Heart left ventricle (tissue), 16 donors: ENCODE measurements at regions not wholly inside any gene's neighbourhood (a gene's known extent, or its start where the extent isn't known, plus 50 kb on each side); places are given as distances from the start of the nearest gene placed in this dataset.

Source experiments
- ATAC-seq, 4 donors: fragments of 200-7000 bp; cut with Tn5 transposase; one replicate each; pipeline ENCODE4 v1.9.1; 2020 to 2022; ENCODE audit warnings: moderate library complexity in 4 of 4, mild to moderate bottlenecking in 3 of 4, moderate number of reproducible peaks in 1 of 4
- DNase-seq, 5 donors: peaks; one replicate each; pipeline ENCODE4 v3.0.0-alpha.2; 2020
- H3K27ac ChIP-seq, 12 donors: fragments of 200-600 bp; sonication (generic) in 4 of 12; one replicate each; pipeline versions ENCODE4 v1.5.0 to v1.8.0; 2016 to 2022; ENCODE audit warnings: mild to moderate bottlenecking in 2 of 12
- H3K27me3 ChIP-seq, 9 donors: fragments of 200-600 bp; sonication (generic) in 2 of 9; one replicate each; pipeline versions ENCODE4 v1.5.1 to v1.8.0; 2016 to 2022; ENCODE audit warnings: mild to moderate bottlenecking in 3 of 9
- H3K36me3 ChIP-seq, 9 donors: fragments of 200-600 bp; sonication (generic) in 2 of 9; one replicate each; pipeline versions ENCODE4 v1.5.0 to v1.8.0; 2018 to 2022; ENCODE audit warnings: mild to moderate bottlenecking in 2 of 9
- H3K4me1 ChIP-seq, 12 donors: fragments of 200-600 bp; sonication (generic) in 4 of 12; one replicate each; pipeline versions ENCODE4 v1.5.0 to v1.8.0; 2016 to 2022; ENCODE audit warnings: mild to moderate bottlenecking in 3 of 12
- H3K4me3 ChIP-seq, 12 donors: fragments of 200-600 bp; sonication (generic) in 4 of 12; one replicate each; pipeline versions ENCODE4 v1.5.0 to v1.8.0; 2017 to 2022; ENCODE audit warnings: mild to moderate bottlenecking in 9 of 12, moderate library complexity in 4 of 12
- H3K9me3 ChIP-seq, 12 donors: fragments of 200-600 bp; sonication (generic) in 4 of 12; one replicate each; pipeline versions ENCODE4 v1.5.0 to v1.8.0; 2016 to 2022; ENCODE audit warnings: mild to moderate bottlenecking in 1 of 12
- CTCF ChIP-seq, 12 donors: fragments of 200-600 bp; sonication (generic) in 4 of 12; IDR thresholded peaks; one replicate each; pipeline versions ENCODE4 v1.5.0 to v1.8.0; 2018 to 2022; ENCODE audit warnings: antibody characterized with exemption in 12 of 12, mild to moderate bottlenecking in 5 of 12
- POLR2A ChIP-seq, 2 donors: fragments of 450-650 bp; IDR thresholded peaks; one replicate each; pipeline ENCODE4 v1.6.1; 2017; ENCODE audit warnings: antibody characterized with exemption in 2 of 2, mild to moderate bottlenecking in 2 of 2, moderate library complexity in 2 of 2
- WGBS, 4 donors: extraction: QIAGEN DNeasy Blood & Tissue Kit in 2 of 4; methylation state at CpG; one replicate each; pipeline versions ENCODE4 v1.1.5 to v1.1.7; 2013 to 2018; 5-methylcytosine and 5-hydroxymethylcytosine counted together
- intact Hi-C, 10 donors: fragments of 100-400 bp; cut with DNase I; formaldehyde crosslinking; loops; one replicate each; pipeline versions ENCODE4 v1.11.1 to v1.14.2; 2022
- donor health status: ischemic (EF 13 %, LVEDD 7.1; RV severe dilation, severe dysfunction).
- donor health status: healthy with polysubstance abuse.
- donor health status: DM: no; HTN: yes; CAD: no.
- donor health status: DM: no; HTN: no; CAD: no.
- donor health status: ischemic (EF 25% LVEDD 6.9; RV normal size, moderate dysfunction).
- donor health status: ischemic (EF 25% LVEDD 5.7; RV mildly dilated, moderate dysfunction).
- donor health status: healthy.
- donor health status: DM: yes; HTN: yes; CAD: no.
- donor health status: ischemic (EF 35%, LVEDD 5.7; RV mildly dilated, moderate dysfunction).
- donor health status: nonischemic (EF 11% LVEDD 7.7; RV severe dilation, severe dysfunction).
- donor health status: DM: yes; HTN: yes; CAD: no.
- donor health status: PGD.
- donor health status: ischemic (EF 29% LVEDD 5.4; RV normal size, mild dysfunction).
- donor health status: nonischemic (EF 23%, LVEDD 6.1; RV moderate dilation, normal function).

GRCh38 chr9:23172979-23173637, 652.9 kb downstream of the ELAVL2 start:
- TF ChIP-seq POLR2A (IDR thresholded peaks at IDR 0.05) (no peak), CTCF (IDR thresholded peaks at IDR 0.05) (no peak)
- intact Hi-C loops, result no loop called here
- WGBS, 4 donors, result 74 to 77% (median 75%) methylated on average over 6 of the region's 6 CpGs

GRCh38 chr9:23194281-23194680, 631.8 kb downstream of the ELAVL2 start:
- 70 to 75% (median 73%) methylated on average over 4 of the region's 4 CpGs for WGBS, 4 donors
- TF ChIP-seq POLR2A (IDR thresholded peaks at IDR 0.05) (no peak), CTCF (IDR thresholded peaks at IDR 0.05) (no peak)

More at GRCh38 chr9:23172979-23173637, 652.9 kb downstream of the ELAVL2 start:
- Histone ChIP-seq H3K27ac (no peak overlapping the region), H3K27me3 (no peaks in the 10 kb centered on the region), H3K36me3 (no peaks in the 10 kb centered on the region), H3K4me3 (no peak overlapping the region), H3K9me3 (peaks cover 0 to 9% (median 0%) of the 10 kb centered on the region in 12 donors), H3K4me1 (no peaks in the 10 kb centered on the region)
- no peak for ATAC-seq
- no peak for DNase-seq

GRCh38 chr9:23215688-23216087, 610.4 kb downstream of the ELAVL2 start:
- intact Hi-C loops, result no loop called here
- ATAC-seq, result no peak

More at GRCh38 chr9:23194281-23194680, 631.8 kb downstream of the ELAVL2 start:
- H3K27ac ChIP-seq, result no peak overlapping the region
- no peaks in the 10 kb centered on the region for H3K4me1 ChIP-seq
- no peaks in the 10 kb centered on the region for H3K27me3 ChIP-seq
- H3K4me3 ChIP-seq, result no peak overlapping the region
- H3K9me3 ChIP-seq, result no peaks in the 10 kb centered on the region
- H3K36me3 ChIP-seq, result no peaks in the 10 kb centered on the region
- no peak for ATAC-seq
- DNase-seq, result no peak
- intact Hi-C loops, result no loop called here

GRCh38 chr9:23219471-23219870, 606.6 kb downstream of the ELAVL2 start:
- no peak overlapping the region for H3K27ac ChIP-seq
- DNase-seq (no peak), ATAC-seq (no peak)
- no peaks in the 10 kb centered on the region for H3K27me3 ChIP-seq
- 86 to 90% (median 87%) methylated on average over 13 of the region's 13 CpGs for WGBS, 4 donors
- no peak for TF ChIP-seq POLR2A (IDR thresholded peaks at IDR 0.05)
- no peaks in the 10 kb centered on the region for H3K4me1 ChIP-seq
- intact Hi-C loops, result no loop called here
- H3K4me3 ChIP-seq, result no peak overlapping the region
- H3K36me3 ChIP-seq, result no peaks in the 10 kb centered on the region
- no peaks in the 10 kb centered on the region for H3K9me3 ChIP-seq

More at GRCh38 chr9:23215688-23216087, 610.4 kb downstream of the ELAVL2 start:
- Histone ChIP-seq H3K4me1 (no peaks in the 10 kb centered on the region), H3K9me3 (no peaks in the 10 kb centered on the region), H3K4me3 (no peak overlapping the region), H3K27me3 (no peaks in the 10 kb centered on the region), H3K27ac (no peak overlapping the region), H3K36me3 (no peaks in the 10 kb centered on the region)
- DNase-seq, result no peak
- 59 to 64% (median 64%) methylated on average over 5 of the region's 5 CpGs for WGBS, 4 donors
- TF ChIP-seq CTCF (IDR thresholded peaks at IDR 0.05) (no peak), POLR2A (IDR thresholded peaks at IDR 0.05) (no peak)

- no peak for DNase-seq
- intact Hi-C loops, result no loop called here
- H3K4me3 ChIP-seq, result no peak overlapping the region
- H3K36me3 ChIP-seq, result no peaks in the 10 kb centered on the region
- H3K9me3 ChIP-seq, result no peaks in the 10 kb centered on the region
- WGBS, 4 donors, result 58 to 74% (median 65%) methylated on average over 2 of the region's 2 CpGs
- H3K27me3 ChIP-seq, result no peaks in the 10 kb centered on the region
- ATAC-seq, result no peak
- no peaks in the 10 kb centered on the region for H3K4me1 ChIP-seq
- no peak for TF ChIP-seq CTCF (IDR thresholded peaks at IDR 0.05)
- TF ChIP-seq POLR2A (IDR thresholded peaks at IDR 0.05), result no peak
- H3K27ac ChIP-seq, result no peak overlapping the region
These were observed 605.9 kb downstream of the ELAVL2 start for GRCh38 chr9:23220171-23220570.
